ENCODE measurements at regions not wholly inside any gene's neighbourhood (a gene's known extent, or its start where the extent isn't known, plus 50 kb on each side); places are given as distances from the start of the nearest gene placed in this dataset.

DNA sequence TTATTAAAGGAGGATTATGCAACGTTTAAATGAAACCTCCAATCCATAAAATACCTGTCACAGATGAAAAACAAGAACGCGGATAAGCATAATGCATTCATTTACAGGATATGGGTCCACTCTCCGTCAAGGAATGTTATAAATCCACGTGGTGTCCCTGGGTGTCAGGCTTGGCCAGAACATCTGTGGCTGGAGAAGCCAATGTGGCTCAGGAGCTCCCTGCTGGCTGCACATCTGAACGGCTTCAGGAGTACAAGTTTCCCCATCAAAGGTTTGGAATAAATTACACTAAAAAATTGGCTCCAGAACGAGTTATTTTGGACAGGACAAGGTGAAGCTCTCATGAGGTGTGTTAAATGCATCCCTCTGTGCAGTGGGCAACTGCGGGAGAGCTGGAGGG lies 87.8 kb upstream of the LEF1 start:
- no peak overlapping the region for H3K27ac ChIP-seq
- TF ChIP-seq, protein P1, sequence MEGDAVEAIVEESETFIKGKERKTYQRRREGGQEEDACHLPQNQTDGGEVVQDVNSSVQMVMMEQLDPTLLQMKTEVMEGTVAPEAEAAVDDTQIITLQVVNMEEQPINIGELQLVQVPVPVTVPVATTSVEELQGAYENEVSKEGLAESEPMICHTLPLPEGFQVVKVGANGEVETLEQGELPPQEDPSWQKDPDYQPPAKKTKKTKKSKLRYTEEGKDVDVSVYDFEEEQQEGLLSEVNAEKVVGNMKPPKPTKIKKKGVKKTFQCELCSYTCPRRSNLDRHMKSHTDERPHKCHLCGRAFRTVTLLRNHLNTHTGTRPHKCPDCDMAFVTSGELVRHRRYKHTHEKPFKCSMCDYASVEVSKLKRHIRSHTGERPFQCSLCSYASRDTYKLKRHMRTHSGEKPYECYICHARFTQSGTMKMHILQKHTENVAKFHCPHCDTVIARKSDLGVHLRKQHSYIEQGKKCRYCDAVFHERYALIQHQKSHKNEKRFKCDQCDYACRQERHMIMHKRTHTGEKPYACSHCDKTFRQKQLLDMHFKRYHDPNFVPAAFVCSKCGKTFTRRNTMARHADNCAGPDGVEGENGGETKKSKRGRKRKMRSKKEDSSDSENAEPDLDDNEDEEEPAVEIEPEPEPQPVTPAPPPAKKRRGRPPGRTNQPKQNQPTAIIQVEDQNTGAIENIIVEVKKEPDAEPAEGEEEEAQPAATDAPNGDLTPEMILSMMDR (conservative IDR thresholded peaks at IDR 0.05) = no peak

DNA sequence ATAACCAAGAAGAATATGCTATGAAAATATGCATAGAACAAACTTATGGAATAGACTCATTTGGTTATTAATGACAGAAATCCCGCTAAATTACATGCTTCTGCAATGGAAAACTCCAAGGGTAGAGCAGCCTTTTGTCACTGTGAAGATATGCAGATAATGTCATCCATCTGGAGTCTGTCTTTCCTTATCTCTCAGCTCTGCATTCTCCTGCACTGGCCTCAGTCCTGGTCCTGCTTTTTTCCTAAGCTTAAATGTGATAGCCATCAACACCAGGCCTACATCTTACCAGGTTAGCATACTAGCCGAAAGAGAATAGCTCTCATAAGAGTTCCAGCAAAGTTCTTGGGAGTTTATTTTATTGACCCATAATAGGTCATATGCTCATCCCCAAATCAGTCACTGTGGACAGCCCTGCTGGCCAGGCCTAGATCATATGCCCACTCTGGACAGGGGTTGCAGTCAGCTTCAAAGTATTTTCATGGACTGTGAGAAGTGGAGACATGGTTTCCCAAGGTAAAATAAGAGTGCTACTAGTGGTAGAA lies 86.5 kb upstream of the LEF1 start:
- TF ChIP-seq, protein P1 (conservative IDR thresholded peaks at IDR 0.05) = no peak
- no peak overlapping the region for H3K27ac ChIP-seq

DNA sequence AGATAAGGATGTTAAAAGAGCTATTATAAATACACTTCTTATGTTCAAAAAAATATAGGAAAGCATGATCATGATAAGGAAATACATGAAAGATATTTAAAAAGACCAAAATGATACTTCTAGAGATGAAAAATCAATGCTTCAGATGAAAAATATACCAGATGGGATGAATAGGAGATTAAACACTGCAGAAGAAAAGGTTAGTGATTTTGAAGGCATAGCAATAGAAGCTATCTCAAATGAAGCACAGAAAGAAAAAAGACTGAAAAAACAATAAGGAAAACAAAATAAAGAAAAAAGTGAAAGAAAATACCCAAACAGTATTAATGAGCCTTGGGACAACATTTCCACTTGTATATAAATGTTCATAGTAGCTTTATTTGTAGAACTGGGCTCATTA lies 80.7 kb upstream of the LEF1 start:
- TF ChIP-seq, protein P1 (conservative IDR thresholded peaks at IDR 0.05) = no peak

GRCh38 chr4:108247387-108248049 lies 78.8 kb upstream of the LEF1 start:
- no peak overlapping the region for H3K27ac ChIP-seq
- TF ChIP-seq, protein P1 (conservative IDR thresholded peaks at IDR 0.05) = no peak

More for the DNA sequence above, 80.7 kb upstream of the LEF1 start:
- no peak overlapping the region for H3K27ac ChIP-seq

GRCh38 chr4:108244606-108245005 lies 75.9 kb upstream of the LEF1 start:
- H3K27ac ChIP-seq = no peak overlapping the region
- TF ChIP-seq, protein P1 (conservative IDR thresholded peaks at IDR 0.05) = no peak

DNA sequence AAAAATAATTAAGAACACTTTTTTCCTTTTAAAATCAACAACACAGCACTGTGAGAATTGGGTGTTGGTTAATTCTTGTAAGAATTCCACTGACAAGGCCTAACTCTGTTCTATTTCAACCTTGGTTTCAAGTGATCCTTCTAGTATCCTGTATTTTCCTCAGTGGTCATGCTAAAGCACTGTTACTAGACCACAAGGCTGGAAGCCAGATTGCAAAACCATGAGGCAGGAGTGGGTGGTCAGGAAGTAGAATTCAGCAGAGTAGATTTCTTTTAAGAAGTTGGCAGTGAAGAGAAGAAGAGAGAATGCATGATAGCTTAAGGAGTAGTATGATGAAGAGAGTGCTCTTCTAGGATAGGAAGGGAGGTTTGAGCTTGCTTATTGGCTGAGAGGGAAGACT lies 71.6 kb upstream of the LEF1 start:
- TF ChIP-seq, protein P1 (conservative IDR thresholded peaks at IDR 0.05) = no peak
- H3K27ac ChIP-seq = no peak overlapping the region

- no peak overlapping the region for H3K27ac ChIP-seq
- TF ChIP-seq, protein P1 (conservative IDR thresholded peaks at IDR 0.05) = no peak
Observed at GRCh38 chr4:108237693-108238092, 69.0 kb upstream of the LEF1 start.
